Calu3 (cell line): ENCODE measurements at regions not wholly inside any gene's neighbourhood (a gene's known extent, or its start where the extent isn't known, plus 50 kb on each side); places are given as distances from the start of the nearest gene placed in this dataset.

Experiments
- BruUV-seq: library from RNA; stranded (reverse); fragments of 400-500 nt; replicated peaks from 2 replicates; lab custom pipeline; 2021; lab: Mats Ljungman, UMichigan
- CTCF ChIA-PET: fragments of 300-600 bp; sonication (Branson Sonifier 250); formaldehyde crosslinking; loops from one replicate; lab custom pipeline; 2022; ENCODE audit warnings: antibody characterized with exemption; lab: Charles Lee
- DNase-seq: peaks from one replicate; pipeline ENCODE4 v3.0.0; 2022
- H3K27ac Mint-ChIP-seq: one replicate; pipeline ENCODE4 v1.8.0; 2022; ENCODE audit warnings: mixed read lengths; ENCODE audit not compliant: unreplicated experiment
- H3K27me3 Mint-ChIP-seq: one replicate; pipeline ENCODE4 v1.8.0; 2022; ENCODE audit warnings: mixed read lengths; ENCODE audit not compliant: unreplicated experiment
- H3K36me3 Mint-ChIP-seq: one replicate; pipeline ENCODE4 v1.8.0; 2022; ENCODE audit warnings: mild to moderate bottlenecking, moderate library complexity, mixed read lengths; ENCODE audit not compliant: insufficient read depth, unreplicated experiment
- H3K4me1 Mint-ChIP-seq: one replicate; pipeline ENCODE4 v1.8.0; 2022; ENCODE audit warnings: mild to moderate bottlenecking, low read depth, mixed read lengths; ENCODE audit not compliant: unreplicated experiment
- H3K4me3 Mint-ChIP-seq: one replicate; pipeline ENCODE4 v1.8.0; 2022; ENCODE audit warnings: mild to moderate bottlenecking, low read depth, moderate library complexity, mixed read lengths; ENCODE audit not compliant: unreplicated experiment
- H3K9me3 Mint-ChIP-seq: one replicate; pipeline ENCODE4 v1.8.0; 2022; ENCODE audit warnings: low read depth, mixed read lengths; ENCODE audit not compliant: unreplicated experiment
- intact Hi-C: fragments of 100-400 bp; cut with micrococcal nuclease; formaldehyde crosslinking; loops from one replicate; pipeline ENCODE4 v1.10.0; 2022; ENCODE audit not compliant: unreplicated experiment
- TF ChIP-seq, protein P1 (sequence below): fragments of 200-600 bp; IDR thresholded peaks from one replicate; pipeline ENCODE4 v1.8.0; 2022; ENCODE audit warnings: antibody characterized with exemption; ENCODE audit not compliant: unreplicated experiment

DNA sequence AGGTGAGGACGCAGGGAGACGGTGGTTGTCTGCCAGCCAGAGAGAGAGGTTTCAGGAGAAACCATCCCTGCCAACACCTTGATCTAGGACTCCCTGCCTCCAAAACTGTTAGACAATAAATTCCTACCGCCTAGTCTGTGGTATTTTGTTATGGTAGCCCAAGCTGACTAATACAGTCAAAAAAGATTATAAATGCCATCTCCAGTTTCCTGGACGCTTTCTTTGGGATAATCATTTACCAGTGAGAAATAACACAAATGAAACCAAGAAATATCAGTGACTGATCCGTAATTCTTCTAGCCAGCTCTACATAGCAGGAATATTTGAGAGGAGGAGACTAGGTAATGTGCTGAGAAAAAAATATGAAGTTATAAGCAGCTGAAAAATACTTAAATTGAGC is 707.8 kb upstream of the LMCD1 start:
- TF ChIP-seq, protein P1, sequence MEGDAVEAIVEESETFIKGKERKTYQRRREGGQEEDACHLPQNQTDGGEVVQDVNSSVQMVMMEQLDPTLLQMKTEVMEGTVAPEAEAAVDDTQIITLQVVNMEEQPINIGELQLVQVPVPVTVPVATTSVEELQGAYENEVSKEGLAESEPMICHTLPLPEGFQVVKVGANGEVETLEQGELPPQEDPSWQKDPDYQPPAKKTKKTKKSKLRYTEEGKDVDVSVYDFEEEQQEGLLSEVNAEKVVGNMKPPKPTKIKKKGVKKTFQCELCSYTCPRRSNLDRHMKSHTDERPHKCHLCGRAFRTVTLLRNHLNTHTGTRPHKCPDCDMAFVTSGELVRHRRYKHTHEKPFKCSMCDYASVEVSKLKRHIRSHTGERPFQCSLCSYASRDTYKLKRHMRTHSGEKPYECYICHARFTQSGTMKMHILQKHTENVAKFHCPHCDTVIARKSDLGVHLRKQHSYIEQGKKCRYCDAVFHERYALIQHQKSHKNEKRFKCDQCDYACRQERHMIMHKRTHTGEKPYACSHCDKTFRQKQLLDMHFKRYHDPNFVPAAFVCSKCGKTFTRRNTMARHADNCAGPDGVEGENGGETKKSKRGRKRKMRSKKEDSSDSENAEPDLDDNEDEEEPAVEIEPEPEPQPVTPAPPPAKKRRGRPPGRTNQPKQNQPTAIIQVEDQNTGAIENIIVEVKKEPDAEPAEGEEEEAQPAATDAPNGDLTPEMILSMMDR: no peak
- H3K9me3 Mint-ChIP-seq: no peaks in the 10 kb centered on the region
- H3K4me3 Mint-ChIP-seq: no peak overlapping the region
- no peaks in the 10 kb centered on the region for H3K27me3 Mint-ChIP-seq
- DNase-seq: no peak
- CTCF ChIA-PET: interaction anchor here (0.7 kb wide), 1 partner anchor 1874 kb away, joined by 11 read pairs; no protein-coding TSS in a partner anchor
- H3K36me3 Mint-ChIP-seq: no peaks in the 10 kb centered on the region
- no TSS peak for BruUV-seq
- H3K27ac Mint-ChIP-seq: no peak overlapping the region
- H3K4me1 Mint-ChIP-seq: peaks cover 12% of the 10 kb centered on the region
- intact Hi-C loops: no loop called here

GRCh38 chr3:7798276-7798675 is 703.3 kb upstream of the LMCD1 start:
- no TSS peak for BruUV-seq

DNA sequence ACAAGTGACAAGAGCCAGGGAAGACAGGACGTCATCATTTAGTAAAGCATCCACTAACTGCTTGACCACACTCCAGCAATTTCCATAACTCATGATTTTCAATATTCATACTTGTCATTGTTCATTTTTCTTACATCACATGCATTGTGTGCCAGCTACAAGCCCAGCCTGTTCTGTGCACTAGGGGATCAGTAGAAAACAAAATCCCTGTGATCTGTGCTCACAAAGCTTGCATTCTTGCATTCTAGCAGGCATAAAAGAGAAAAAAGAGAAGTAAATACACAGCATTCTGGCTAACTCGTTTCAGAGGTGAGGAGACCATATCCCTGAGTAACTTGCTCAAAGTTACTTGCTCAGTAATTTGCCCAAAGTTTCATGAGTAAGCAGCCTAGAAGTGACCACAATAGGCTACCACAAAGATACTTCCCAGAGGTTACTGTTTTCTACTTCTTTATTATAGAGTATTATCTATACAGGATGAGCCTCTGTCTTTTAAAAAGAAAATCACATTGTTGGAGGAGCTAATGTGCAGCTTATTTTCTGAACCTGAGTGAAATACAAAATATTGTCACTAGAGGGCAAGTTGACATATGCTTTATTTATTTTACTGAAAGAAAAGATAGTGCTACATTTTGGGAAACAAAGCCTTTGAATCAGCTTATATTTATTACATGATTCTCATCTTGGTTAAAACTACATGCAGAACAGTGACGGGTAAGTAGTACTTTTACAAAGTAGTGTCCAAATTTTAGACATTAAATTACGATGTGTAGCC is 701.4 kb upstream of the LMCD1 start:
- DNase-seq: no peak
- no peak overlapping the region for H3K4me3 Mint-ChIP-seq
- H3K36me3 Mint-ChIP-seq: no peaks in the 10 kb centered on the region
- no TSS peak for BruUV-seq
- intact Hi-C loops: loop anchor here (1.0 to 5.0 kb wide), 2 partner anchors 77 to 311 kb away; no protein-coding TSS in a partner anchor
- no peaks in the 10 kb centered on the region for H3K9me3 Mint-ChIP-seq
- CTCF ChIA-PET: interaction anchor here (1.1 to 1.4 kb wide), 2 partner anchors 311 to 439 kb away, joined by 3 to 10 read pairs; no protein-coding TSS in a partner anchor
- TF ChIP-seq, protein P1: no peak
- H3K4me1 Mint-ChIP-seq: no peaks in the 10 kb centered on the region
- H3K27me3 Mint-ChIP-seq: no peaks in the 10 kb centered on the region
- H3K27ac Mint-ChIP-seq: no peak overlapping the region

More at GRCh38 chr3:7798276-7798675, 703.3 kb upstream of the LMCD1 start:
- DNase-seq: no peak
- Mint-ChIP-seq H3K27me3 (no peaks in the 10 kb centered on the region), H3K36me3 (no peaks in the 10 kb centered on the region), H3K4me1 (peaks cover 7% of the 10 kb centered on the region), H3K4me3 (no peak overlapping the region), H3K27ac (no peak overlapping the region), H3K9me3 (no peaks in the 10 kb centered on the region)
- CTCF ChIA-PET: no interaction called here
- intact Hi-C loops: no loop called here
- TF ChIP-seq, protein P1: no peak

- H3K27ac Mint-ChIP-seq: no peak overlapping the region
- no peaks in the 10 kb centered on the region for H3K36me3 Mint-ChIP-seq
- no peaks in the 10 kb centered on the region for H3K4me1 Mint-ChIP-seq
- intact Hi-C loops: no loop called here
- no TSS peak for BruUV-seq
- peaks cover 6% of the 10 kb centered on the region for H3K9me3 Mint-ChIP-seq
- no peak overlapping the region for H3K4me3 Mint-ChIP-seq
- CTCF ChIA-PET: no interaction called here
- TF ChIP-seq, protein P1: no peak
- no peak for DNase-seq
- H3K27me3 Mint-ChIP-seq: no peaks in the 10 kb centered on the region
Measured at GRCh38 chr3:7812490-7812889, 689.1 kb upstream of the LMCD1 start.
